Sigmoid colon (tissue), 6 donors: ENCODE measurements at regions not wholly inside any gene's neighbourhood (a gene's known extent, or its start where the extent isn't known, plus 50 kb on each side); places are given as distances from the start of the nearest gene placed in this dataset.

Source experiments
- DNase-seq: peaks from one replicate; pipeline ENCODE4 v3.0.0-alpha.2; 2019
- H3K27ac ChIP-seq, 4 donors: fragments of 200-600 bp; sonication (generic); one replicate each; pipeline ENCODE4 v1.5.1; 2016 to 2019; ENCODE audit warnings: mild to moderate bottlenecking in 1 of 4
- H3K27me3 ChIP-seq, 3 donors: fragments of 200-600 bp; sonication (generic); one replicate each; pipeline ENCODE4 v1.5.1; 2019; ENCODE audit warnings: mild to moderate bottlenecking in 1 of 3
- H3K36me3 ChIP-seq, 4 donors: fragments of 200-600 bp; sonication (generic); one replicate each; pipeline ENCODE4 v1.5.1; 2016 to 2019
- H3K4me1 ChIP-seq, 4 donors: fragments of 200-600 bp; sonication (generic); one replicate each; pipeline ENCODE4 v1.5.1; 2017 to 2019
- H3K4me3 ChIP-seq, 4 donors: fragments of 200-600 bp; sonication (generic); one replicate each; pipeline ENCODE4 v1.5.1; 2017 to 2019; ENCODE audit warnings: mild to moderate bottlenecking in 2 of 4, moderate library complexity in 1 of 4
- H3K9me3 ChIP-seq, 4 donors: fragments of 200-600 bp in 3 of 4; sonication (generic) in 3 of 4; one replicate each; pipeline versions ENCODE4 v1.5.1 to v1.6.1; 2013 to 2019
- EP300 ChIP-seq, 4 donors: sonication (generic); formaldehyde crosslinking; IDR thresholded peaks; one replicate each; pipeline ENCODE4 v1.6.1; 2017; ENCODE audit warnings: antibody characterized with exemption in 4 of 4
- POLR2A ChIP-seq, 2 donors: fragments of 450-650 bp; IDR thresholded peaks; one replicate each; pipeline ENCODE4 v1.6.1; 2016; ENCODE audit warnings: antibody characterized with exemption in 2 of 2, mild to moderate bottlenecking in 2 of 2, moderate library complexity in 2 of 2
- POLR2AphosphoS5 ChIP-seq, 4 donors: sonication (generic); formaldehyde crosslinking; IDR thresholded peaks; one replicate each; pipeline ENCODE4 v1.6.1; 2017; ENCODE audit warnings: antibody characterized with exemption in 4 of 4
- WGBS, 2 donors: extraction: QIAGEN DNeasy Blood & Tissue Kit; methylation state at CpG; one replicate each; pipeline ENCODE4 v1.1.7; 2013; 5-methylcytosine and 5-hydroxymethylcytosine counted together
- intact Hi-C: fragments of 100-400 bp; cut with DNase I; formaldehyde crosslinking; loops from one replicate; pipeline ENCODE4 v1.15.1; 2023
- TF ChIP-seq, protein P1 (sequence below), 4 experiments: fragments of 450-650 bp in 3 of 4; fragments of 200-600 bp in 1 of 4; IDR thresholded peaks; one replicate each; pipeline ENCODE4 v1.5.1; 2016 to 2019; ENCODE audit warnings: antibody characterized with exemption in 4 of 4, mild to moderate bottlenecking in 3 of 4, moderate library complexity in 2 of 4
- donor health status: healthy with polysubstance abuse.
- donor health status: healthy.

GRCh38 chr15:26214290-26214689 is 351.2 kb upstream of the ATP10A start:
- H3K27me3 ChIP-seq, result no peaks in the 10 kb centered on the region
- TF ChIP-seq POLR2A (IDR thresholded peaks at IDR 0.05) (no peak), EP300 (IDR thresholded peaks at IDR 0.05) (no peak), POLR2AphosphoS5 (IDR thresholded peaks at IDR 0.05) (no peak)
- TF ChIP-seq, protein P1, sequence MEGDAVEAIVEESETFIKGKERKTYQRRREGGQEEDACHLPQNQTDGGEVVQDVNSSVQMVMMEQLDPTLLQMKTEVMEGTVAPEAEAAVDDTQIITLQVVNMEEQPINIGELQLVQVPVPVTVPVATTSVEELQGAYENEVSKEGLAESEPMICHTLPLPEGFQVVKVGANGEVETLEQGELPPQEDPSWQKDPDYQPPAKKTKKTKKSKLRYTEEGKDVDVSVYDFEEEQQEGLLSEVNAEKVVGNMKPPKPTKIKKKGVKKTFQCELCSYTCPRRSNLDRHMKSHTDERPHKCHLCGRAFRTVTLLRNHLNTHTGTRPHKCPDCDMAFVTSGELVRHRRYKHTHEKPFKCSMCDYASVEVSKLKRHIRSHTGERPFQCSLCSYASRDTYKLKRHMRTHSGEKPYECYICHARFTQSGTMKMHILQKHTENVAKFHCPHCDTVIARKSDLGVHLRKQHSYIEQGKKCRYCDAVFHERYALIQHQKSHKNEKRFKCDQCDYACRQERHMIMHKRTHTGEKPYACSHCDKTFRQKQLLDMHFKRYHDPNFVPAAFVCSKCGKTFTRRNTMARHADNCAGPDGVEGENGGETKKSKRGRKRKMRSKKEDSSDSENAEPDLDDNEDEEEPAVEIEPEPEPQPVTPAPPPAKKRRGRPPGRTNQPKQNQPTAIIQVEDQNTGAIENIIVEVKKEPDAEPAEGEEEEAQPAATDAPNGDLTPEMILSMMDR (IDR thresholded peaks at IDR 0.05), result no peak
- no peak for DNase-seq
- H3K4me1 ChIP-seq, result no peaks in the 10 kb centered on the region
- H3K36me3 ChIP-seq, result no peaks in the 10 kb centered on the region
- intact Hi-C loops, result no loop called here
- H3K4me3 ChIP-seq, result no peak overlapping the region
- H3K27ac ChIP-seq, result no peak overlapping the region
- H3K9me3 ChIP-seq, result no peaks in the 10 kb centered on the region
- 69 to 83% methylated on average over 3 of the region's 3 CpGs for WGBS, 2 donors

- TF ChIP-seq POLR2A (IDR thresholded peaks at IDR 0.05) (no peak), POLR2AphosphoS5 (IDR thresholded peaks at IDR 0.05) (no peak), EP300 (IDR thresholded peaks at IDR 0.05) (no peak)
- TF ChIP-seq, protein P1 (IDR thresholded peaks at IDR 0.05), result no peak
- no peak for DNase-seq
- Histone ChIP-seq H3K4me1 (no peaks in the 10 kb centered on the region), H3K4me3 (no peak overlapping the region), H3K27me3 (no peaks in the 10 kb centered on the region), H3K36me3 (no peaks in the 10 kb centered on the region), H3K27ac (no peak overlapping the region), H3K9me3 (no peaks in the 10 kb centered on the region)
- intact Hi-C loops, result no loop called here
- WGBS, 2 donors, result 89 to 94% methylated on average over 2 of the region's 2 CpGs
Measured at GRCh38 chr15:26213427-26213826, 350.3 kb upstream of the ATP10A start.

GRCh38 chr15:26212109-26212508 is 349.0 kb upstream of the ATP10A start:
- Histone ChIP-seq H3K4me1 (no peaks in the 10 kb centered on the region), H3K36me3 (no peaks in the 10 kb centered on the region), H3K4me3 (no peak overlapping the region), H3K9me3 (no peaks in the 10 kb centered on the region), H3K27me3 (no peaks in the 10 kb centered on the region), H3K27ac (no peak overlapping the region)
- intact Hi-C loops, result no loop called here
- no peak for DNase-seq
- TF ChIP-seq EP300 (IDR thresholded peaks at IDR 0.05), result no peak
- no peak for TF ChIP-seq POLR2A (IDR thresholded peaks at IDR 0.05)
- TF ChIP-seq POLR2AphosphoS5 (IDR thresholded peaks at IDR 0.05), result no peak
- TF ChIP-seq, protein P1 (IDR thresholded peaks at IDR 0.05), result no peak
- 78 to 86% methylated on average over 1 of the region's 1 CpG for WGBS, 2 donors

GRCh38 chr15:26210980-26211379 is 347.9 kb upstream of the ATP10A start:
- 53 to 64% methylated on average over 3 of the region's 3 CpGs for WGBS, 2 donors
- Histone ChIP-seq H3K4me1 (no peaks in the 10 kb centered on the region), H3K36me3 (no peaks in the 10 kb centered on the region), H3K27ac (no peak overlapping the region), H3K27me3 (no peaks in the 10 kb centered on the region), H3K9me3 (no peaks in the 10 kb centered on the region), H3K4me3 (no peak overlapping the region)
- intact Hi-C loops, result no loop called here
- TF ChIP-seq, protein P1 (IDR thresholded peaks at IDR 0.05), result no peak
- TF ChIP-seq EP300 (IDR thresholded peaks at IDR 0.05) (no peak), POLR2AphosphoS5 (IDR thresholded peaks at IDR 0.05) (no peak), POLR2A (IDR thresholded peaks at IDR 0.05) (no peak)
- DNase-seq, result no peak

DNA sequence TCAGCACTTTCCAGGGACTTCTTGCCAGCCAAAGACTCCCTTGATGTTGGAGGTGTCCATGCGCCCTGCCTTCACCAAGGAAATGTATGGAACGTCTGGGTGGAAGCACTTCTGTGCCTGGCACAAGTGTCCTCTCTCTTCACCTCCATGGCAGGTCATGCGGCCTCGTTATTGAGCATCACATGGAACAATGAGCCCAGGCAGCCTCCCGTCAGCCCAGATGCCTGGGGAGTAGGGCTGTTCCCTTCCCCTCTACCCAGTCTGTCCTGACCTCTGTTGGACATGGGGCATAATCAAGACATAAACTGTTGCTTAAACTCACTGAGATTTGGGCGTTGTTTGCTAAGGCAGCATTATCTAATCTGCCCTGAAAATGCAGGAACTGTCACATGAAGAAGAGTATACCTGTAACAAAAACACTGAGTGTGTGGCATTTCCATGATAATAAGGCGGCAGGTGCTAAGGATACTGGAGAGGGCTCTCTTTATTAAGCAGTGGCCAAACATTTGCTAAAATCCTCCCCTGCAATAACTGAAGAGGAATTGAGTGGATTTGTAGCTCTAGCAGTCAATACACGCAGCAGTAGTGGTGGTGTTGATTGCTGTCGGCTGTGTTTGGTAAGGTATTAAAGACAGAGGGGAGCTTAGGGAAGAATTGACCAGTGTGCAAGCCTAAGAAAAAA is 338.2 kb upstream of the ATP10A start:
- no peak for DNase-seq
- WGBS, 2 donors, result 64 to 67% methylated on average over 9 of the region's 9 CpGs
- Histone ChIP-seq H3K36me3 (no peaks in the 10 kb centered on the region), H3K27ac (no peak overlapping the region), H3K4me1 (no peaks in the 10 kb centered on the region), H3K9me3 (no peaks in the 10 kb centered on the region), H3K27me3 (no peaks in the 10 kb centered on the region), H3K4me3 (no peak overlapping the region)
- intact Hi-C loops, result no loop called here
- no peak for TF ChIP-seq EP300 (IDR thresholded peaks at IDR 0.05)
- no peak for TF ChIP-seq POLR2A (IDR thresholded peaks at IDR 0.05)
- TF ChIP-seq POLR2AphosphoS5 (IDR thresholded peaks at IDR 0.05), result no peak
- TF ChIP-seq, protein P1 (IDR thresholded peaks at IDR 0.05), result no peak
